NB4 (cell line): ENCODE measurements at regions not wholly inside any gene's neighbourhood (a gene's known extent, or its start where the extent isn't known, plus 50 kb on each side); places are given as distances from the start of the nearest gene placed in this dataset.
A peak's percentile ranks its signal among the peaks of the same experiment; 100 is the strongest.

Experiments
- DNase-seq: peaks from one replicate; pipeline ENCODE4 v3.0.0; 2010; ENCODE audit warnings: low read depth
- H3K4me3 ChIP-seq: one replicate; pipeline ENCODE4 v1.5.1; 2011; ENCODE audit warnings: mild to moderate bottlenecking, low read depth, low read length, moderate library complexity
- MYC ChIP-seq: IDR thresholded peaks from 2 replicates; pipeline ENCODE4 v1.6.1; 2011; ENCODE audit warnings: low read depth, low read length
- POLR2A ChIP-seq: IDR thresholded peaks from 2 replicates; pipeline ENCODE4 v1.6.1; 2011; ENCODE audit warnings: mild to moderate bottlenecking; ENCODE audit not compliant: insufficient read length; ENCODE audit errors: extremely low read depth
- TF ChIP-seq, protein P1 (sequence below): IDR thresholded peaks from 2 replicates; pipeline ENCODE4 v1.6.1; 2011; ENCODE audit warnings: low read depth, low read length
- TF ChIP-seq, protein P2 (sequence below): IDR thresholded peaks from one replicate; pipeline ENCODE4 v1.5.1; 2012; ENCODE audit warnings: low read depth, low read length

DNA sequence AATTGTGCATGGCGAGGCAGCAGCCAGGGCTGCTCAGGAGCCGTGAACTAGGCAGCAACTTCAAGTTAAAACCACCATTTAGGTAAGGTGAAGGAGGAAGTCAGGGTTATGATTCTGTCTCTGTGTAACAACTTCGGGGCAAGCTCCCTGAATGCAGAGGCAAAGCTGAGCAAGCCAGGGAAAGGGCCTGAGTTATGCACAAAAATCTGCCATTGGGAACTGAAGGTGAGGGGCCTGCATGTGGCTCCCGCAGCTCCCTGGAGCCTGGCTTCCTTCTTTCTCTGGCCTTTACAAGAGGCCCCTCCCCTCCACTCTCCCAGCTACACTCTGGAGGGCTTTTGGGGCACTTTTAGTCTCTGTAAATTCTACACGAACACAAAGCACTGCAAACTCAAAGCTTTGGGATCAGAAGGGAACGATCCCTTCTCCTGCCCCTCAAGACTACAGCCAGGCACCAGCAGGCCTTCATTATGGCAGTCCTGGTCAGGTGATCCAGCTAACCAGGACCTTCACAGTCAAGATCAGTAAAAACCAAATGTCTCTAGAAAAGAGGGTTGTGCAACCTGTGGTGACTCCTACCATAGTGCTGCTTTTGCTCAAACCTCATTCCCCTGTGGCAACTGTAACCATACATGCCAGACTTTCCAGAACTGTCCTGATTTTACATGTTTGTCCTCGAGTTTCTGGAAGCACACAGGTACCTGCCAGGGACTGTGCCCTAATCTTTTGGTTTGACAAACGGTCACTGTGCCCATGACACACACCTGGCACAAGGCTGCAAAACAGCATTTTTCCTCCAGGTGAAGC lies 67.2 kb upstream of the PTGR2 start:
- TF ChIP-seq, protein P1, sequence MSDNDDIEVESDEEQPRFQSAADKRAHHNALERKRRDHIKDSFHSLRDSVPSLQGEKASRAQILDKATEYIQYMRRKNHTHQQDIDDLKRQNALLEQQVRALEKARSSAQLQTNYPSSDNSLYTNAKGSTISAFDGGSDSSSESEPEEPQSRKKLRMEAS = peak; percentile 45; the same call in 1 of the 2 replicates
- no peak for TF ChIP-seq POLR2A
- TF ChIP-seq MYC = peak; percentile 30; the same call in 1 of the 2 replicates
- TF ChIP-seq, protein P2, sequence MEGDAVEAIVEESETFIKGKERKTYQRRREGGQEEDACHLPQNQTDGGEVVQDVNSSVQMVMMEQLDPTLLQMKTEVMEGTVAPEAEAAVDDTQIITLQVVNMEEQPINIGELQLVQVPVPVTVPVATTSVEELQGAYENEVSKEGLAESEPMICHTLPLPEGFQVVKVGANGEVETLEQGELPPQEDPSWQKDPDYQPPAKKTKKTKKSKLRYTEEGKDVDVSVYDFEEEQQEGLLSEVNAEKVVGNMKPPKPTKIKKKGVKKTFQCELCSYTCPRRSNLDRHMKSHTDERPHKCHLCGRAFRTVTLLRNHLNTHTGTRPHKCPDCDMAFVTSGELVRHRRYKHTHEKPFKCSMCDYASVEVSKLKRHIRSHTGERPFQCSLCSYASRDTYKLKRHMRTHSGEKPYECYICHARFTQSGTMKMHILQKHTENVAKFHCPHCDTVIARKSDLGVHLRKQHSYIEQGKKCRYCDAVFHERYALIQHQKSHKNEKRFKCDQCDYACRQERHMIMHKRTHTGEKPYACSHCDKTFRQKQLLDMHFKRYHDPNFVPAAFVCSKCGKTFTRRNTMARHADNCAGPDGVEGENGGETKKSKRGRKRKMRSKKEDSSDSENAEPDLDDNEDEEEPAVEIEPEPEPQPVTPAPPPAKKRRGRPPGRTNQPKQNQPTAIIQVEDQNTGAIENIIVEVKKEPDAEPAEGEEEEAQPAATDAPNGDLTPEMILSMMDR = no peak
- peak overlapping the region; percentile 83 for H3K4me3 ChIP-seq
- DNase-seq = peak; percentile 87

DNA sequence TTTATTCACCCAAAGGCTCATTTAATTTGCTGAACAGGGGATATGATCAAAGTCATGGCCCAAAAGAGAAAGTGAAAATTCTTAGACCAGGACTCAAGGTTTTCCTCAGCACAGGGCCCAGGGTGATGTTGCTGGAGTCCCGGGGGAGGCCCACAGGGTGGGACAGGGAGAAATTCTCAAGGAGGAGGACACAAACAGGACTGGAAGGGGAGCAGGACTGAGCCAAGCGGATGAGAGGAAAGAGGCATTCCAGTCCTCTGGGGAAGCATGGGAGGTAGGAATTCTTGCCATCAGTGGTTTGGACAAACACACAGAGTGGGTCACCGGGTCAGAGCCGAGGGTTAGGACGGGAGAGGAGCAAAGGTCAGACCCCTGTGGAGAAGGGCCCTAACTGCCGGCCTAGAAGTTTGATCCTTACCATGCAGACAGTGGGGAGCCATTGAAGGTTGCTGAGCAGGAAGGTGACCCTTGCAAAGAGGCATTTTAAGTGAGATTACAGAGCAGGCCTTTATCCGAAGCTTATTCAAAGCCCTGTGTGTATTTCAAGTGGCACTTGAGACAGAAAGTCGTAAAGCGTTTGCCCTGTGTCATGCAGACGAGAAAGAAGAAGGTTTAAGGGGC lies 68.4 kb upstream of the PTGR2 start:
- DNase-seq = no peak
- TF ChIP-seq POLR2A (no peak), MYC (no peak)
- TF ChIP-seq, protein P1 = no peak
- TF ChIP-seq, protein P2 = no peak
- no peak overlapping the region for H3K4me3 ChIP-seq

DNA sequence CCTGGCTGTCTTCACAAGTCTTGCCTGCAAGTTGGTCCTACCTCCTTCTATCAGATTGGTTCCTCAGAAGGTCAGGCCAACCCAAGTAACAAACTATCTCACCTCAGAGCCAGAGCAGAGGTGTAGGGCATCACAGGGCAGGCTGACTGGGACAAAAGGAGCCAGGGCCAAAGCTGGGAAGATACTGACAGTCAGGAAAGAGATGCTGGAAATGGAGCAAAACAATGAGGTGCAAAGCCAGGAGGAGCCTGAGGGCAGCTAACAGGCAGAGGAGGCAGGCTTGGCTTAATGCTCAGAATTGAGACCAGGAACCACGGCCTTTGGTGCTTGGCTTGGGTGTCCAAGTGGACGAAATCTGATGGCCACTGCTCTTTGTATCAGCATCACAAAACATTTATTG lies 68.4 kb upstream of the PNMA1 start:
- TF ChIP-seq POLR2A (no peak), MYC (no peak)
- TF ChIP-seq, protein P2 = no peak
- TF ChIP-seq, protein P1 = no peak
- no peak overlapping the region for H3K4me3 ChIP-seq
- no peak for DNase-seq

DNA sequence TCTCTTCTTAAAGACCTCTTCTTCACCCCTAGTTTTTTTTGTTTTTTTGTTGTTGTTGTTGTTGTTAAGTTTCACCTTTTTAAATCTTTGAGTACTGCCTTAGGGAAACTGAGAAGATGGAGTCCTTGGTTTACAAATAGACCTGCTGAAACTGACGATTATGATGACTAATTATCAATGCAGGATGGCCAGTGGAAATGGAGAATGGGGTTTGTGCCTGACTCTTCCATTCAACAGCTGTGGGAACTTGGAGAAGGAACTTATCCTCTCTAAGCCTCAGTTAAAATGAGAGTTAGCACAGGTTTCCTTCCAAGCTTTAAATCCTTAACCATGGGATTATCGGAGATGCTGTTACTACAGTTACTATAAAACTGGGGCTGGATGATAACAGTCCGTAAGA lies 66.7 kb upstream of the PNMA1 start:
- DNase-seq = no peak
- no peak overlapping the region for H3K4me3 ChIP-seq
- TF ChIP-seq MYC (no peak), POLR2A (no peak)
- TF ChIP-seq, protein P2 = no peak
- TF ChIP-seq, protein P1 = no peak

DNA sequence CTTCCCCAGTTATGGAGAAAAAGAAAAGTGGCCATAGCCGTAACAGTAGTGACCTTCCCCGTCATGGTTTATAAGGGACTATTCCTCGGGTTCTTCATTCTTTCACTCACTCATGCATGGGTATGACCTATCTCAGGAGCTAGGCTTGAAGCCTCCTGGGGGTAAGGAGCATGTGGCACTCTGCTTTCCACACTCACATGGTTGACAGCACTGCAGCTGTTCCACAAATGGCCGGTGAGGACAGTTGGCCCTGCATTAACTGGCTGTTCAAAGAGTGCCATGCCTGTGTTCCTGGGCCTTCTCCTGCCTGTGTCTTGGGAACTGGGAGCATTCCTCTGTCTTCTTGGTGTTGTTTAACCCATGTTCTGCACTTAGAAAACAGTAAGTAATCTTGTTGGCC lies 66.2 kb upstream of the PNMA1 start:
- no peak for DNase-seq
- TF ChIP-seq POLR2A = no peak
- TF ChIP-seq, protein P2 = no peak
- TF ChIP-seq, protein P1 = no peak
- TF ChIP-seq MYC = no peak
- no peak overlapping the region for H3K4me3 ChIP-seq
